IMR-90 (cell line): ENCODE measurements at regions not wholly inside any gene's neighbourhood (a gene's known extent, or its start where the extent isn't known, plus 50 kb on each side); places are given as distances from the start of the nearest gene placed in this dataset.

Experiments
- ATAC-seq: fragments of 200-7000 bp; cut with Tn5 transposase; 2 replicates; pipeline ENCODE4 v1.9.1; 2020; ENCODE audit warnings: low read depth, mild to moderate bottlenecking, moderate library complexity
- BruUV-seq: library from RNA; stranded (reverse); fragments of 400-500 nt; replicated peaks from 2 replicates; lab custom pipeline; 2021; lab: Mats Ljungman, UMichigan
- CTCF ChIA-PET: fragments of 300-600 bp; formaldehyde crosslinking; extraction: SDS; loops from one replicate; lab custom pipeline; 2021; ENCODE audit warnings: antibody characterized with exemption; lab: Yijun Ruan, JAX
- POLR2A ChIA-PET: fragments of 300-600 bp; sonication (Branson Sonifier 250); formaldehyde crosslinking; loops from one replicate; lab custom pipeline; 2022; ENCODE audit warnings: antibody characterized with exemption; ENCODE audit not compliant: unreplicated experiment; lab: Charles Lee
- DNase-seq: peaks from one replicate; pipeline ENCODE4 v3.0.0; 2013
- H2AFZ ChIP-seq: replicated peaks from 2 replicates; pipeline ENCODE3; 2013; ENCODE audit warnings: low read length, mild to moderate bottlenecking; ENCODE audit not compliant: poor library complexity
- H2AK5ac ChIP-seq: 2 replicates; pipeline ENCODE4 v1.6.1; 2013; ENCODE audit warnings: low read depth, low read length, inconsistent platforms
- H2AK9ac ChIP-seq: replicated peaks from 2 replicates; pipeline ENCODE3; 2013; ENCODE audit warnings: mild to moderate bottlenecking, low read depth, low read length, moderate library complexity; ENCODE audit not compliant: poor library complexity
- H2BK120ac ChIP-seq: 2 replicates; pipeline ENCODE4 v1.6.1; 2013; ENCODE audit warnings: low read depth, low read length, inconsistent platforms
- H2BK15ac ChIP-seq: 3 replicates; pipeline ENCODE4 v1.6.1; 2013; ENCODE audit warnings: low read depth, low read length, inconsistent platforms
- H2BK20ac ChIP-seq: 2 replicates; pipeline ENCODE4 v1.6.1; 2013; ENCODE audit warnings: low read depth, mild to moderate bottlenecking, inconsistent platforms, low read length, moderate library complexity
- H2BK5ac ChIP-seq: 2 replicates; pipeline ENCODE4 v1.6.1; 2013; ENCODE audit warnings: mild to moderate bottlenecking, low read depth, low read length, inconsistent platforms; ENCODE audit not compliant: poor library complexity, severe bottlenecking
- H3K14ac ChIP-seq: replicated peaks from 2 replicates; pipeline ENCODE4 v1.6.1; 2013; ENCODE audit warnings: low read depth, low read length, inconsistent platforms
- H3K18ac ChIP-seq: 2 replicates; pipeline ENCODE4 v1.6.1; 2013; ENCODE audit warnings: low read depth, low read length, control low read depth
- H3K23ac ChIP-seq: 2 replicates; pipeline ENCODE4 v1.6.1; 2013; ENCODE audit warnings: low read depth, low read length, inconsistent platforms
- H3K27ac ChIP-seq: 2 replicates; pipeline ENCODE4 v1.5.1; 2013; ENCODE audit warnings: mild to moderate bottlenecking, control low read depth, low read length; ENCODE audit not compliant: insufficient read depth
- H3K27me3 ChIP-seq: 2 replicates; pipeline ENCODE4 v1.6.1; 2013; ENCODE audit warnings: low read length; ENCODE audit not compliant: control insufficient read depth, insufficient read depth
- H3K36me3 ChIP-seq: 2 replicates; pipeline ENCODE4 v1.6.1; 2013; ENCODE audit warnings: low read length, mixed read lengths; ENCODE audit not compliant: control insufficient read depth, insufficient read depth
- H3K4ac ChIP-seq: 2 replicates; pipeline ENCODE4 v1.6.1; 2013; ENCODE audit warnings: low read depth, low read length, inconsistent platforms
- H3K4me1 ChIP-seq: 2 replicates; pipeline ENCODE4 v1.6.1; 2013; ENCODE audit warnings: low read length, mixed read lengths; ENCODE audit not compliant: control insufficient read depth, insufficient read depth
- H3K4me2 ChIP-seq: 2 replicates; pipeline ENCODE4 v1.6.1; 2013; ENCODE audit warnings: low read depth, mild to moderate bottlenecking, control low read depth, low read length, moderate library complexity
- H3K4me3 ChIP-seq: 2 replicates; pipeline ENCODE4 v1.5.1; 2013; ENCODE audit warnings: low read depth, mild to moderate bottlenecking, control low read depth, low read length, moderate library complexity; ENCODE audit not compliant: insufficient read depth
- H3K56ac ChIP-seq: 2 replicates; pipeline ENCODE4 v1.6.1; 2013; ENCODE audit warnings: low read length, inconsistent platforms; ENCODE audit not compliant: insufficient read depth; ENCODE audit errors: extremely low read depth
- H3K79me1 ChIP-seq, 2 experiments: 2 replicates each; pipeline ENCODE4 v1.6.1; 2013; ENCODE audit warnings: low read length in 2 of 2, inconsistent platforms in 1 of 2, low read depth in 1 of 2
- H3K9ac ChIP-seq: 2 replicates; pipeline ENCODE4 v1.6.1; 2013; ENCODE audit warnings: low read depth, low read length, control low read depth
- H3K9me1 ChIP-seq: 2 replicates; pipeline ENCODE4 v1.6.1; 2013; ENCODE audit warnings: low read length, inconsistent platforms; ENCODE audit not compliant: insufficient read depth
- H3K9me3 ChIP-seq: 2 replicates; pipeline ENCODE4 v1.6.1; 2013; ENCODE audit warnings: low read length; ENCODE audit not compliant: control insufficient read depth, insufficient read depth
- H4K20me1 ChIP-seq: 2 replicates; pipeline ENCODE4 v1.6.1; 2013; ENCODE audit warnings: low read length, inconsistent platforms; ENCODE audit not compliant: insufficient read depth
- H4K5ac ChIP-seq: 2 replicates; pipeline ENCODE4 v1.6.1; 2013; ENCODE audit warnings: mild to moderate bottlenecking, low read depth, low read length, control low read depth
- H4K8ac ChIP-seq, 2 experiments: 2 replicates each; pipeline ENCODE4 v1.6.1; 2013; ENCODE audit warnings: low read depth in 2 of 2, low read length in 2 of 2, control low read depth in 1 of 2, inconsistent platforms in 1 of 2
- H4K91ac ChIP-seq: 2 replicates; pipeline ENCODE4 v1.6.1; 2013; ENCODE audit warnings: low read depth, low read length, inconsistent platforms; ENCODE audit not compliant: insufficient read depth
- CEBPB ChIP-seq: IDR thresholded peaks from 2 replicates; pipeline ENCODE4 v1.6.1; 2012; ENCODE audit warnings: low read depth, low read length, improper control_type of control experiment
- MAZ ChIP-seq: IDR thresholded peaks from 2 replicates; pipeline ENCODE4 v1.6.1; 2012; ENCODE audit warnings: low read depth, mild to moderate bottlenecking, low read length, improper control_type of control experiment, moderate library complexity, borderline replicate concordance
- POLR2A ChIP-seq: IDR thresholded peaks from 2 replicates; pipeline ENCODE4 v1.6.1; 2012; ENCODE audit warnings: mild to moderate bottlenecking, low read depth, low read length
- RCOR1 ChIP-seq: IDR thresholded peaks from 2 replicates; pipeline ENCODE4 v1.6.1; 2012; ENCODE audit warnings: mild to moderate bottlenecking, low read length, improper control_type of control experiment; ENCODE audit not compliant: insufficient replicate concordance
- WGBS, 2 experiments: methylation state at CpG; one replicate each; pipeline versions ENCODE4 v1.1.5 to v1.1.7; 2013; ENCODE audit warnings: missing lambda C conversion rate in 2 of 2; ENCODE audit not compliant: insufficient read length in 1 of 2; ENCODE audit errors: extremely low coverage in 2 of 2; 5-methylcytosine and 5-hydroxymethylcytosine counted together
- dilution Hi-C: fragments of 300-500 bp; cut with HindIII; formaldehyde crosslinking; loops from one replicate; pipeline ENCODE4 v1.14.3; 2018; ENCODE audit warnings: low sequenced_read_pairs; ENCODE audit not compliant: unreplicated experiment
- in situ Hi-C: fragments of 300-500 bp; cut with MboI; formaldehyde crosslinking; loops from 3 replicates; pipeline ENCODE4 v1.14.3; 2019; ENCODE audit warnings: low sequenced_read_pairs, inconsistent platforms, mixed read lengths
- intact Hi-C: fragments of 100-400 bp; cut with micrococcal nuclease; formaldehyde crosslinking; loops from 2 replicates; pipeline ENCODE4 v1.10.0; 2022
- TF ChIP-seq, protein P1 (sequence below): conservative IDR thresholded peaks from 2 replicates; pipeline ENCODE4 v1.5.1; 2012; ENCODE audit warnings: mild to moderate bottlenecking, low read depth, low read length, improper control_type of control experiment

DNA sequence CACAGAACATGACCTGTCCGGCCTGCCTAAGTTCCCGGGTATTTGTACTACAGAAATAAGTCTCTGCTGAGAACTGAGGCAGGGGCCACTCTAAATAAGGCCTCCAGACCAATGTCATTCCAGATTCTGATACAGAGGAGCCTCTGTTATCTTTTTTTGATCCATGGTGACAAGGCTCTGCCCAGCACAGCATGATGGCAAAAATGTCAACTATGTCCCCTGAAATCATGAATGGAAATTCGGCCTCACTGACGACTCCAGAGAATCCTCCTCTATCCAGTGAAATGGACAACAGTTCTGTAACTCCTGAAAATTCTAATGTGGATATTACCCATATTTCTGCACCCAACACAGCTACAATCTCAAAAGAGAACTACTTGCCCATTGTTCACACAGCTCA, 335.0 kb downstream of the DNAH5 start:
- Histone ChIP-seq H3K4me3 (no peak overlapping the region), H2BK5ac (no peak overlapping the region), H3K23ac (no peak overlapping the region), H3K9ac (no peak overlapping the region), H3K9me3 (no peaks in the 10 kb centered on the region), H4K5ac (no peak overlapping the region), H3K4me2 (no peak overlapping the region), H3K14ac (no peak overlapping the region), H3K27me3 (peaks cover 3% of the 10 kb centered on the region; the same call in 1 of the 2 replicates), H2BK15ac (no peak overlapping the region), H3K4me1 (peaks cover 2% of the 10 kb centered on the region; the same call in 1 of the 2 replicates), H2AK5ac (no peak overlapping the region), H2BK20ac (no peak overlapping the region), H3K4ac (no peak overlapping the region), H4K20me1 (no peaks in the 10 kb centered on the region), H3K9me1 (no peaks in the 10 kb centered on the region), H3K18ac (no peak overlapping the region), H3K27ac (no peak overlapping the region), H3K36me3 (no peaks in the 10 kb centered on the region), H3K56ac (no peak overlapping the region), H3K79me1 (no peaks in the 10 kb centered on the region), H2BK120ac (no peak overlapping the region), H4K8ac (no peak overlapping the region), H2AFZ (no peak overlapping the region), H2AK9ac (no peak overlapping the region), H4K91ac (no peak overlapping the region)
- CTCF ChIA-PET = interaction anchor here (0.6 kb wide), 1 partner anchor 17 kb away, joined by 3 read pairs; no protein-coding TSS in a partner anchor
- intact Hi-C loops (no loop called here), in situ Hi-C loops (no loop called here), dilution Hi-C loops (no loop called here)
- WGBS, 2 experiments = 76% methylated on average over 4 of the region's 4 CpGs; no CpG with 5 or more reads in 1 of the 2 experiments
- TF ChIP-seq RCOR1 (no peak), CEBPB (no peak), MAZ (no peak), POLR2A (no peak)
- TF ChIP-seq, protein P1, sequence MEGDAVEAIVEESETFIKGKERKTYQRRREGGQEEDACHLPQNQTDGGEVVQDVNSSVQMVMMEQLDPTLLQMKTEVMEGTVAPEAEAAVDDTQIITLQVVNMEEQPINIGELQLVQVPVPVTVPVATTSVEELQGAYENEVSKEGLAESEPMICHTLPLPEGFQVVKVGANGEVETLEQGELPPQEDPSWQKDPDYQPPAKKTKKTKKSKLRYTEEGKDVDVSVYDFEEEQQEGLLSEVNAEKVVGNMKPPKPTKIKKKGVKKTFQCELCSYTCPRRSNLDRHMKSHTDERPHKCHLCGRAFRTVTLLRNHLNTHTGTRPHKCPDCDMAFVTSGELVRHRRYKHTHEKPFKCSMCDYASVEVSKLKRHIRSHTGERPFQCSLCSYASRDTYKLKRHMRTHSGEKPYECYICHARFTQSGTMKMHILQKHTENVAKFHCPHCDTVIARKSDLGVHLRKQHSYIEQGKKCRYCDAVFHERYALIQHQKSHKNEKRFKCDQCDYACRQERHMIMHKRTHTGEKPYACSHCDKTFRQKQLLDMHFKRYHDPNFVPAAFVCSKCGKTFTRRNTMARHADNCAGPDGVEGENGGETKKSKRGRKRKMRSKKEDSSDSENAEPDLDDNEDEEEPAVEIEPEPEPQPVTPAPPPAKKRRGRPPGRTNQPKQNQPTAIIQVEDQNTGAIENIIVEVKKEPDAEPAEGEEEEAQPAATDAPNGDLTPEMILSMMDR = no peak
- no TSS peak for BruUV-seq
- POLR2A ChIA-PET = no interaction called here
- ATAC-seq = no peak
- no peak for DNase-seq
